Esophagus mucosa (tissue), 1 donor: ENCODE measurements at regions not wholly inside any gene's neighbourhood (a gene's known extent, or its start where the extent isn't known, plus 50 kb on each side); places are given as distances from the start of the nearest gene placed in this dataset.

Source experiments
- ATAC-seq: fragments of 200-7000 bp; cut with Tn5 transposase; one replicate; pipeline ENCODE4 v1.9.1; 2020
- donor health status: DM: yes; HTN: yes; CAD: no.

DNA sequence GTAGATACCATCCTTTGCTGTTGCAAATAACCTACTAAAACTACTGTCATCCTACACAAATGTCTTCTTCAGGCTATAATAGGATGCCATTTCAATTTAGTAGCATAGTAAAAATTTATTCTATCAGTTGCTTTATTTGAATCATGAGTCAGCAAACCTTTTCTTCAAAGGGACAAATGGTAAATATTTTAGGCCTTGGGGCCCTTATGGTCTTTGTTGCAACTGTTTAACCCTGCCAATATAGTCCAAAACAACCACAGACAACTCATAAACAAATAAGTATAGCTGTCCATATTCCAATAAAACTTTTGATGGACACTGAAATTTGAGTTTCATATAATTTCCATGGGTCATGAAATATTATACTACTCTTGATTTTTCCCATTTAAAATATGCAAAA lies 54.0 kb upstream of the CCBE1 start:
- no peak for ATAC-seq

GRCh38 chr18:59748628-59749360 lies 51.6 kb upstream of the CCBE1 start:
- ATAC-seq, result no peak
